Gastrocnemius medialis (tissue), 4 donors: ENCODE measurements at regions not wholly inside any gene's neighbourhood (a gene's known extent, or its start where the extent isn't known, plus 50 kb on each side); places are given as distances from the start of the nearest gene placed in this dataset.

Experiments used
- CTCF ChIP-seq, 5 experiments: fragments of 450-650 bp in 3 of 5; fragments of 200-600 bp in 2 of 5; sonication (generic) in 2 of 5; IDR thresholded peaks in 4 of 5; conservative IDR thresholded peaks in 1 of 5; 1 replicate in 4 of 5; 2 replicates in 1 of 5; pipeline ENCODE4 v1.5.1; 2016 to 2019; ENCODE audit warnings: antibody characterized with exemption in 5 of 5, mild to moderate bottlenecking in 3 of 5, moderate library complexity in 3 of 5
- POLR2A ChIP-seq, 2 donors: fragments of 450-650 bp; IDR thresholded peaks; one replicate each; pipeline ENCODE4 v1.6.1; 2017; ENCODE audit warnings: antibody characterized with exemption in 2 of 2, mild to moderate bottlenecking in 2 of 2, moderate library complexity in 2 of 2

DNA sequence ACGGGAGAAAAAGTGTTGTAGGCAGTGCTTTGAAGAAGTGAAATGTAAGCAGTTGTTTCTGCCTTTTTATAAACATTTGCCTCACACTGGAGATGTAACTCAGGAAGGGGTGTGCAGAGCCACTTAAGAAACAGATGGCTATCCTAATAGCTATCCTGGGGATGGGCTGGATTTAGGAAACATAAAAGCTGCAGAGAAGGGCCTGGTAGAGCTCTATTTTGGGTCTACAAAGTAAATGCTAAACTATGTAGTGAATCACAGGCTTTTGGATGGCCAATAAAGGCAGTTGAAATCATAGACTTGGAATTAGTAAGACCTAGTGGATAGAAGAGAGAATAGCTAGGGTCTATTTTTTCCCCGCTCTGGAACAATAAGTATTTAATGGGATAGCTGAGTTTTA is 79.9 kb upstream of the AGR3 start:
- no peak for TF ChIP-seq CTCF (IDR thresholded peaks at IDR 0.05 in 4 of 5, conservative IDR thresholded peaks at IDR 0.05 in 1 of 5)
- TF ChIP-seq POLR2A (IDR thresholded peaks at IDR 0.05), result no peak
